GM12878 (cell line): ENCODE measurements at regions not wholly inside any gene's neighbourhood (a gene's known extent, or its start where the extent isn't known, plus 50 kb on each side); places are given as distances from the start of the nearest gene placed in this dataset.

Source experiments
- ATAC-seq: fragments of 200-7000 bp; cut with Tn5 transposase; 3 replicates; pipeline ENCODE4 v1.9.1; 2020; ENCODE audit warnings: mild to moderate bottlenecking, moderate library complexity
- BruUV-seq: library from RNA; stranded (reverse); fragments of 400-500 nt; replicated peaks from 2 replicates; lab custom pipeline; 2021; lab: Mats Ljungman, UMichigan
- CTCF ChIA-PET: fragments of 300-600 bp; sonication (Branson Sonifier 250); formaldehyde crosslinking; extraction: SDS; loops from one replicate; lab custom pipeline; 2021; ENCODE audit warnings: inconsistent platforms; lab: Yijun Ruan, JAX
- POLR2A ChIA-PET: fragments of 350-600 bp; formaldehyde crosslinking; extraction: SDS; loops from one replicate; lab custom pipeline; 2021; ENCODE audit warnings: inconsistent platforms; lab: Charles Lee
- RAD21 ChIA-PET: fragments of 300-600 bp; sonication (Branson Sonifier 250); formaldehyde crosslinking; loops from one replicate; lab custom pipeline; 2023; ENCODE audit warnings: antibody characterized with exemption; ENCODE audit not compliant: unreplicated experiment; lab: Charles Lee
- SMC1A ChIA-PET: fragments of 300-600 bp; sonication (Branson Sonifier 250); formaldehyde crosslinking; loops from one replicate; lab custom pipeline; 2023; ENCODE audit not compliant: unreplicated experiment, uncharacterized antibody; lab: Charles Lee
- DNase-seq: peaks from one replicate; pipeline ENCODE4 v3.0.0-alpha.2; 2011; ENCODE audit warnings: low read depth, low spot score
- FAIRE-seq: peaks from 3 replicates; lab custom pipeline; 2011; peaks lifted over from hg19 to GRCh38; lab: Jason Lieb, UNC
- H2AFZ ChIP-seq: 2 replicates; pipeline ENCODE4 v1.6.0; 2011; ENCODE audit warnings: low read depth, low read length, control low read depth; ENCODE audit not compliant: control insufficient read depth
- H3K27ac ChIP-seq: 2 replicates; pipeline ENCODE4 v1.5.1; 2011; ENCODE audit warnings: control low read depth; ENCODE audit not compliant: control insufficient read depth, insufficient read depth
- H3K27me3 ChIP-seq, 2 experiments: replicated peaks in 1 of 2; 2 replicates each; pipeline versions ENCODE4 v1.6.0 to v1.6.1; 2011; ENCODE audit warnings: low read length in 1 of 2; ENCODE audit not compliant: control insufficient read depth in 2 of 2, insufficient read depth in 2 of 2
- H3K36me3 ChIP-seq, 2 experiments: 2 replicates each; pipeline ENCODE4 v1.5.1; 2011; ENCODE audit warnings: low read length in 1 of 2; ENCODE audit not compliant: control insufficient read depth in 2 of 2, insufficient read depth in 2 of 2
- H3K4me1 ChIP-seq: 2 replicates; pipeline ENCODE4 v1.6.1; 2011; ENCODE audit warnings: mild to moderate bottlenecking, low read length, moderate library complexity, mixed read lengths; ENCODE audit not compliant: control insufficient read depth, insufficient read depth
- H3K4me2 ChIP-seq: 2 replicates; pipeline ENCODE4 v1.6.0; 2011; ENCODE audit warnings: control low read depth; ENCODE audit not compliant: control insufficient read depth, insufficient read depth
- H3K4me3 ChIP-seq: fragments of 200-600 bp; sonication (generic); 2 replicates; pipeline ENCODE4 v1.5.1; 2016
- H3K79me2 ChIP-seq: 2 replicates; pipeline ENCODE4 v1.6.0; 2011; ENCODE audit warnings: low read length; ENCODE audit not compliant: control insufficient read depth, insufficient read depth
- H3K9ac ChIP-seq: 2 replicates; pipeline ENCODE4 v1.8.0; 2011; ENCODE audit warnings: low read length, control low read depth, mixed read lengths; ENCODE audit not compliant: control insufficient read depth, insufficient read depth
- H3K9me3 ChIP-seq: replicated peaks from 3 replicates; pipeline ENCODE4 v1.5.1; 2011; ENCODE audit warnings: mild to moderate bottlenecking, low read length; ENCODE audit not compliant: control insufficient read depth, insufficient read depth
- H4K20me1 ChIP-seq: 2 replicates; pipeline ENCODE4 v1.6.0; 2011; ENCODE audit not compliant: control insufficient read depth, insufficient read depth
- BCL11A ChIP-seq: IDR thresholded peaks from 2 replicates; pipeline ENCODE4 v1.6.1; 2011; ENCODE audit warnings: low read depth, low read length
- CHD2 ChIP-seq: IDR thresholded peaks from 2 replicates; pipeline ENCODE4 v1.6.1; 2011; ENCODE audit warnings: low read depth, low read length, improper control_type of control experiment, borderline replicate concordance
- CREM ChIP-seq: IDR thresholded peaks from 2 replicates; pipeline ENCODE4 v1.6.1; 2014; ENCODE audit warnings: antibody characterized with exemption, low read depth
- EZH2 ChIP-seq: IDR thresholded peaks from 2 replicates; pipeline ENCODE4 v1.6.1; 2012; ENCODE audit warnings: low read depth, mild to moderate bottlenecking, control low read depth, inconsistent platforms, low read length, borderline replicate concordance; ENCODE audit not compliant: control insufficient read depth
- HSF1 ChIP-seq: fragments of 150-350 bp; IDR thresholded peaks from 2 replicates; pipeline ENCODE4 v1.6.1; 2014; ENCODE audit warnings: mild to moderate bottlenecking, low read depth, low read length
- IRF3 ChIP-seq: fragments of 450-650 bp; IDR thresholded peaks from 2 replicates; pipeline ENCODE4 v1.6.1; 2014; ENCODE audit warnings: mild to moderate bottlenecking
- NR2F1 ChIP-seq: fragments of 450-650 bp; conservative IDR thresholded peaks from 2 replicates; pipeline ENCODE4 v1.6.1; 2017; ENCODE audit warnings: mild to moderate bottlenecking
- PML ChIP-seq: IDR thresholded peaks from 2 replicates; pipeline ENCODE4 v1.6.1; 2012; ENCODE audit warnings: low read length, inconsistent platforms
- RAD21 ChIP-seq: IDR thresholded peaks from 2 replicates; pipeline ENCODE4 v1.6.1; 2011; ENCODE audit warnings: mild to moderate bottlenecking, low read depth, low read length, moderate library complexity; ENCODE audit not compliant: insufficient read depth
- SKIL ChIP-seq: fragments of 450-650 bp; IDR thresholded peaks from 2 replicates; pipeline ENCODE4 v1.6.1; 2017; ENCODE audit warnings: mild to moderate bottlenecking, low read depth, inconsistent platforms; ENCODE audit not compliant: poor library complexity, severe bottlenecking
- SMC3 ChIP-seq: IDR thresholded peaks from 2 replicates; pipeline ENCODE4 v1.6.1; 2011; ENCODE audit warnings: low read length, improper control_type of control experiment, borderline replicate concordance
- SREBF2 ChIP-seq: IDR thresholded peaks from 2 replicates; pipeline ENCODE4 v1.6.1; 2012; ENCODE audit warnings: mild to moderate bottlenecking, low read length
- YBX1 ChIP-seq: fragments of 450-650 bp; IDR thresholded peaks from 2 replicates; pipeline ENCODE4 v1.6.1; 2016; ENCODE audit warnings: antibody characterized with exemption
- ZNF274 ChIP-seq: IDR thresholded peaks from one replicate; pipeline ENCODE4 v1.8.0; 2011; ENCODE audit not compliant: insufficient read length, insufficient read depth
- WGBS: methylation state at CpG from one replicate; pipeline ENCODE4 v1.1.6; 2016; ENCODE audit warnings: low lambda C conversion rate; ENCODE audit not compliant: insufficient replicate concordance, insufficient coverage; ENCODE audit errors: missing lambda C conversion rate; 5-methylcytosine and 5-hydroxymethylcytosine counted together
- in situ Hi-C: fragments of 300-500 bp; cut with MboI; formaldehyde crosslinking; loops from 9 replicates; pipeline ENCODE4 v1.14.3; 2018; ENCODE audit warnings: mixed read lengths
- intact Hi-C: fragments of 100-400 bp; cut with micrococcal nuclease; formaldehyde crosslinking; loops from one replicate; pipeline ENCODE4 v1.14.2; 2022; ENCODE audit not compliant: unreplicated experiment
- TF ChIP-seq, protein P1 (sequence below): fragments of 450-650 bp; formaldehyde crosslinking; IDR thresholded peaks from 2 replicates; pipeline ENCODE4 v1.4.0; 2020; ENCODE audit warnings: mild to moderate bottlenecking, moderate library complexity

- TF ChIP-seq RAD21 (no peak), HSF1 (no peak), ZNF274 (no peak), SREBF2 (no peak), CHD2 (no peak)
Observed at GRCh38 chrX:42933187-42933586, 155.2 kb upstream of the PPP1R2C start (continued).

DNA sequence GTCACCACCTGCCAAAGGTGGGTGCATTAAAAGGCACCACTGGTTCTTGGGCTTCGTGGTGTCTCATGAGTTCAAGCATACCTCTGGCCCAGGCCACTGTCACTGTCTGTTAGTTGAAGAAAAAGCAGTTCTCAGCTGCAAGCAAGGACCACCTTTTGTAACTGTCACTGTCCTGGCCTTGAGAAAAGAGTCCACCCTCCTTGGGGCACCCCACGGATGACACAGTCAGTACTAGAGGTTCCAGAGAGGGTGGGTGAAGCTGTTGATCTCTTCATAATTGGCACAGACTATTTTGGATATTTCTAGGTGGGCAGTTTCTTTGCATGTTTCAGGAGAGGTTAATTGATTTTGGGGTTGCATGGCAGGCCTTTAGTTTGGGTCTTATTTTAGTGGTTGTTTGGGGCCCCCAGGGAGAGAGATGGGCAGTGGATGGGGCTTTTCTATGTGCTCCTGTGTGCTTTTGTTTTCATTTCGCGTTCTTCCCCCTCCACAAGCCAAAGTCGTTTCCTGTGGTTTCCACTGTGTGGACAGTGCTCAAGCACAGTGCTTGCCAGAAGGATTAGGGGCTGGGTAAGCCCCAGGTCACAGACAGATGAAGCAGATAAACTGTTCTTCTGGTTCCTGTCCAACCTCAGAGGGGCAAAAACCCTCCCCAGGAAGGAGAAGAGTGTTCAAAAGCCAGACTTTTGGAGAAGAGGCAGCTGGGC lies 156.2 kb upstream of the PPP1R2C start:
- ATAC-seq = peak; percentile 98
- in situ Hi-C loops (no loop called here), intact Hi-C loops (loop anchor here (2.0 to 10.0 kb wide), 4 partner anchors 63 to 1135 kb away; no protein-coding TSS in a partner anchor)
- WGBS = 0% methylated on average over 5 of the region's 5 CpGs
- Histone ChIP-seq H3K79me2 (no peaks in the 10 kb centered on the region), H3K9ac (no peak overlapping the region; the same call in none of the 2 replicates), H3K27me3 (no peaks in the 10 kb centered on the region), H3K36me3 (no peaks in the 10 kb centered on the region), H3K4me1 (peaks cover 15% of the 10 kb centered on the region), H3K9me3 (no peaks in the 10 kb centered on the region), H3K4me3 (no peak overlapping the region; the same call in 1 of the 2 replicates), H2AFZ (peak overlapping the region; percentile 55), H3K4me2 (peak overlapping the region; percentile 71), H3K27ac (peak overlapping the region; percentile 83), H4K20me1 (no peaks in the 10 kb centered on the region)
- CTCF ChIA-PET = no interaction called here
- peak; percentile 75 for DNase-seq
- no peak for FAIRE-seq
- POLR2A ChIA-PET = no interaction called here
- BruUV-seq = no TSS peak
- RAD21 ChIA-PET = no interaction called here
- SMC1A ChIA-PET = interaction anchor here (1.0 kb wide), 1 partner anchor 97 kb away, joined by 4 read pairs; no protein-coding TSS in a partner anchor
- TF ChIP-seq EZH2 = no peak
- no peak for TF ChIP-seq PML
- no peak for TF ChIP-seq SMC3
- TF ChIP-seq BCL11A = peak; percentile 56; the same call in 1 of the 2 replicates
- no peak for TF ChIP-seq IRF3
- peak; percentile 63; the same call in 1 of the 2 replicates for TF ChIP-seq NR2F1
- no peak for TF ChIP-seq YBX1
- 0 out of 2 replicates have a peak, but pooled peaks have one; percentile 19 for TF ChIP-seq CREM
- TF ChIP-seq, protein P1, sequence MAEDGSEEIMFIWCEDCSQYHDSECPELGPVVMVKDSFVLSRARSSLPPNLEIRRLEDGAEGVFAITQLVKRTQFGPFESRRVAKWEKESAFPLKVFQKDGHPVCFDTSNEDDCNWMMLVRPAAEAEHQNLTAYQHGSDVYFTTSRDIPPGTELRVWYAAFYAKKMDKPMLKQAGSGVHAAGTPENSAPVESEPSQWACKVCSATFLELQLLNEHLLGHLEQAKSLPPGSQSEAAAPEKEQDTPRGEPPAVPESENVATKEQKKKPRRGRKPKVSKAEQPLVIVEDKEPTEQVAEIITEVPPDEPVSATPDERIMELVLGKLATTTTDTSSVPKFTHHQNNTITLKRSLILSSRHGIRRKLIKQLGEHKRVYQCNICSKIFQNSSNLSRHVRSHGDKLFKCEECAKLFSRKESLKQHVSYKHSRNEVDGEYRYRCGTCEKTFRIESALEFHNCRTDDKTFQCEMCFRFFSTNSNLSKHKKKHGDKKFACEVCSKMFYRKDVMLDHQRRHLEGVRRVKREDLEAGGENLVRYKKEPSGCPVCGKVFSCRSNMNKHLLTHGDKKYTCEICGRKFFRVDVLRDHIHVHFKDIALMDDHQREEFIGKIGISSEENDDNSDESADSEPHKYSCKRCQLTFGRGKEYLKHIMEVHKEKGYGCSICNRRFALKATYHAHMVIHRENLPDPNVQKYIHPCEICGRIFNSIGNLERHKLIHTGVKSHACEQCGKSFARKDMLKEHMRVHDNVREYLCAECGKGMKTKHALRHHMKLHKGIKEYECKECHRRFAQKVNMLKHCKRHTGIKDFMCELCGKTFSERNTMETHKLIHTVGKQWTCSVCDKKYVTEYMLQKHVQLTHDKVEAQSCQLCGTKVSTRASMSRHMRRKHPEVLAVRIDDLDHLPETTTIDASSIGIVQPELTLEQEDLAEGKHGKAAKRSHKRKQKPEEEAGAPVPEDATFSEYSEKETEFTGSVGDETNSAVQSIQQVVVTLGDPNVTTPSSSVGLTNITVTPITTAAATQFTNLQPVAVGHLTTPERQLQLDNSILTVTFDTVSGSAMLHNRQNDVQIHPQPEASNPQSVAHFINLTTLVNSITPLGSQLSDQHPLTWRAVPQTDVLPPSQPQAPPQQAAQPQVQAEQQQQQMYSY (CRISPR knock-in tag) = no peak
- TF ChIP-seq SKIL = peak; percentile 43
